Endothelial cell of umbilical vein (primary cell): ENCODE measurements at regions not wholly inside any gene's neighbourhood (a gene's known extent, or its start where the extent isn't known, plus 50 kb on each side); places are given as distances from the start of the nearest gene placed in this dataset.

Source experiments
- EZH2 ChIP-seq: IDR thresholded peaks from 2 replicates; pipeline ENCODE4 v1.6.1; 2012; ENCODE audit warnings: borderline replicate concordance, low read depth, mild to moderate bottlenecking, moderate library complexity, low read length, inconsistent platforms; ENCODE audit not compliant: severe bottlenecking
- FOS ChIP-seq: IDR thresholded peaks from 2 replicates; pipeline ENCODE4 v1.6.1; 2011; ENCODE audit warnings: mild to moderate bottlenecking, low read length, moderate library complexity, borderline replicate concordance; ENCODE audit not compliant: insufficient read depth
- GATA2 ChIP-seq: IDR thresholded peaks from 2 replicates; pipeline ENCODE4 v1.7.0; 2011; ENCODE audit warnings: low read depth, mild to moderate bottlenecking, moderate library complexity, mixed read lengths, low read length; ENCODE audit not compliant: insufficient read length, insufficient read depth
- MAX ChIP-seq: IDR thresholded peaks from 2 replicates; pipeline ENCODE4 v1.6.1; 2011; ENCODE audit not compliant: insufficient read depth, insufficient read length
- POLR2A ChIP-seq: IDR thresholded peaks from 2 replicates; pipeline ENCODE4 v1.6.1; 2012; ENCODE audit warnings: low read depth, mild to moderate bottlenecking, control low read depth, low read length
- TF ChIP-seq, protein P1 (sequence below), 2 donors: IDR thresholded peaks; 1 replicate in 1 of 2; 2 replicates in 1 of 2; pipeline ENCODE4 v1.5.1; 2011; ENCODE audit warnings: low read length in 2 of 2, mild to moderate bottlenecking in 2 of 2, moderate library complexity in 2 of 2, control low read depth in 1 of 2, inconsistent platforms in 1 of 2, low read depth in 1 of 2; ENCODE audit not compliant: insufficient read depth in 1 of 2; ENCODE audit errors: extremely low read depth in 1 of 2

DNA sequence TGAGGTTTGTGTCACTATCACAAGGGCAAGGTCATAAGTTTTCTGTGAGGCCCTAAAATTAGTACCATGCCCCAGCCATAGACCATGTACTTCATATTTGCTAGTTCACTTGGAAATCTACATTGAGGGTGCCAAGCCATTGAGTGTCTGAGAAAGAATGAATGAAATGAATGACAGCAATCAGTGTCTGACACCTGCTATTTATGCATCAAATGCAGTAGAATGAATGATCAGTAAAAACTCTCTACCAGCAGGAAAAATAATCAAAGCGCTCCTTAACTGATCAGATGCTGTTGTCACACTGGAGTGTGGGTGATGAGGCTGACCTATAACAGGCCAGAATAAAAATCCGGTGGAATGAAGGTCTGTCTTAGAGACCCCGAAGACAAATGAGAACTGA, 467.9 kb upstream of the B3GAT1 start:
- TF ChIP-seq, protein P1, sequence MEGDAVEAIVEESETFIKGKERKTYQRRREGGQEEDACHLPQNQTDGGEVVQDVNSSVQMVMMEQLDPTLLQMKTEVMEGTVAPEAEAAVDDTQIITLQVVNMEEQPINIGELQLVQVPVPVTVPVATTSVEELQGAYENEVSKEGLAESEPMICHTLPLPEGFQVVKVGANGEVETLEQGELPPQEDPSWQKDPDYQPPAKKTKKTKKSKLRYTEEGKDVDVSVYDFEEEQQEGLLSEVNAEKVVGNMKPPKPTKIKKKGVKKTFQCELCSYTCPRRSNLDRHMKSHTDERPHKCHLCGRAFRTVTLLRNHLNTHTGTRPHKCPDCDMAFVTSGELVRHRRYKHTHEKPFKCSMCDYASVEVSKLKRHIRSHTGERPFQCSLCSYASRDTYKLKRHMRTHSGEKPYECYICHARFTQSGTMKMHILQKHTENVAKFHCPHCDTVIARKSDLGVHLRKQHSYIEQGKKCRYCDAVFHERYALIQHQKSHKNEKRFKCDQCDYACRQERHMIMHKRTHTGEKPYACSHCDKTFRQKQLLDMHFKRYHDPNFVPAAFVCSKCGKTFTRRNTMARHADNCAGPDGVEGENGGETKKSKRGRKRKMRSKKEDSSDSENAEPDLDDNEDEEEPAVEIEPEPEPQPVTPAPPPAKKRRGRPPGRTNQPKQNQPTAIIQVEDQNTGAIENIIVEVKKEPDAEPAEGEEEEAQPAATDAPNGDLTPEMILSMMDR (IDR thresholded peaks at IDR 0.05; ENCODE audit: extremely low read depth in 1 of 2, insufficient read depth in 1 of 2, low read depth in 1 of 2, low read length in 2 of 2), result no peak
- TF ChIP-seq POLR2A (no peak), MAX (no peak), EZH2 (no peak), FOS (no peak), GATA2 (no peak)
